ENCODE measurements at regions not wholly inside any gene's neighbourhood (a gene's known extent, or its start where the extent isn't known, plus 50 kb on each side); places are given as distances from the start of the nearest gene placed in this dataset.

DNA sequence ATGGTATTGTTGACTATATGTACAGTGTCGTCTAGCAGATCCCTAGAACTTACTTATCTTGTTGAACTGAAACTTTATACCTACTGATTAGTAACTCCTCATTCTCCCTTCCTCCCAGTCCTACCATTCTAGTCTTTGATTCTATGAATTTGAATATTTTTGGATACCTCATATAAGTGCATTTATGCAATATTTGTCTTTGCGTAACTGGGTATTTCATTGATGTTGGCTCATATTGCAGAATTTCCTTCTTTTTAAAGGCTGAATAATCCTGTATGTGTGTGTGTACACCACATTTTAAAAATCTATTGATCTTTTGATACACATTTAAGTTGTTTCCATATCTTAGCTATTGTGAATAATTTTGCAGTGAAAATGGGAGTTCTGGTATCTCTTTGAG is 119.9 kb downstream of the SOX4 start:
- in situ Hi-C loops (cut with HindIII; ENCODE audit: low sequenced_read_pairs): no loop called here
- no peak overlapping the region for H3K4me3 ChIP-seq (ENCODE audit: low read depth, low read length)
- TF ChIP-seq CTCF (IDR thresholded peaks at IDR 0.05; ENCODE audit: low read depth, low read length): no peak
- no peak for DNase-seq (ENCODE audit: low read depth, low spot score)

DNA sequence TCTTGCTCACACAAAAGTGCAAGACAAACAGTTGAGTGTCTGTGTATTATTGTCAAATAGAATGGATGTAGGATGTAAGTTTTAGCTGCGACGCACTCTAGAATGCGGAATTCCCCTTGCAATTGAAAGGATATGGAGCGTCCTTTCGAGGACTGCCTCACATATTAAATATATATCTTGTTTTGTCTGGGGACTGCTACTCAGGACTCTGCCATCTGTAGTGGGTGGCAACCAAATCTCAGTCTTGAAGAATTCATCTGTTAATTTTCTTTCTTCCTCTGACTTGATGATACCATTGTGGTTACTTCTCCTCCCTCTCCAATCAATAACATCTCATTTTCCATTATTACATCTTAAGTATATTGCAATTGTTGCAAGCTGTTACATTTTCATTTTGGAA is 121.6 kb downstream of the SOX4 start:
- in situ Hi-C loops (cut with HindIII; ENCODE audit: low sequenced_read_pairs): no loop called here
- TF ChIP-seq CTCF (IDR thresholded peaks at IDR 0.05; ENCODE audit: low read depth, low read length): no peak
- no peak for DNase-seq (ENCODE audit: low read depth, low spot score)
- no peak overlapping the region for H3K4me3 ChIP-seq (ENCODE audit: low read depth, low read length)

DNA sequence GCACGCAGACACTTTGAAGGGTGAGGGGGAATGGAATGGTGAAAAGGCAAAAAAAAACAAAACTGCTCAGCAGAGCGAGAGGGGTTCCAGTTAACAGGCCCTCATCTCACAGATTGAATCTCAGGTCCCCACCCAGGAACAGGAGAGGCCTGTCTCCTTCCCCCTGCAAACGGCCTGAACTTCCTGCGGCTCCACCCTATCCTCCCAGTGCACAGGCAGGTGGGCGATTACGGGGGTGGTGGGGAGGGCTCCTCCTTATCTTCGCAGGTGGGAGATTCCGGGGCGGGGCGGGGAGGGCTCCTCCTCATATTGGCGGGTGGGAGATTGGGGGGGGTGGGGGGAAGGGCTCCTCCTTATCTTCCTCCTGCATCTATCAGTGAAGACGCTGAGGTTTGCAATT is 129.0 kb downstream of the SOX4 start:
- DNase-seq (ENCODE audit: low read depth, low spot score): no peak
- in situ Hi-C loops (cut with HindIII; ENCODE audit: low sequenced_read_pairs): no loop called here
- TF ChIP-seq CTCF (IDR thresholded peaks at IDR 0.05; ENCODE audit: low read depth, low read length): no peak
- no peak overlapping the region for H3K4me3 ChIP-seq (ENCODE audit: low read depth, low read length)

DNA sequence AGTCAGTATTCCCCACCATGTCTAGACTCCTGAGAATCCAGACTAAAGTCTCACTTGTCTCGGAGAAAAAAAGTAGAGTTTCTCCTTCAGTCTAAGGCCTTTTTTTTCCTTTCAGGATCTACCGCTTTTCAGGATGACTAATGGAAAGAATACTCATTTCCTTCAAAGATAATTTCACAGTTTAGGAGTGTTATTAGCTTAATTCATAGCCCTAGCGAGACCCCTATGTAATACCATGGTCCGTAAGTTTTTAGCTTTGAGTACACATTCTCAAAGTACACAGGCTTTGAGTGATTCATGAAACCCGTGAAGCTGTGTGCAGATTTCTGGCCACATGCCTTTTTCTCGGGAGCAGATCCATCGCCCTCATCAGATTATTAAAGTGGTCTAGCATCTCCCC is 133.1 kb downstream of the SOX4 start:
- DNase-seq (ENCODE audit: low read depth, low spot score): no peak
- H3K4me3 ChIP-seq (ENCODE audit: low read depth, low read length): no peak overlapping the region
- in situ Hi-C loops (cut with HindIII; ENCODE audit: low sequenced_read_pairs): no loop called here
- TF ChIP-seq CTCF (IDR thresholded peaks at IDR 0.05; ENCODE audit: low read depth, low read length): no peak

- no peak for DNase-seq (ENCODE audit: low read depth, low spot score)
- no peak for TF ChIP-seq CTCF (IDR thresholded peaks at IDR 0.05; ENCODE audit: low read depth, low read length)
- H3K4me3 ChIP-seq (ENCODE audit: low read depth, low read length): no peak overlapping the region
- in situ Hi-C loops (cut with HindIII; ENCODE audit: low sequenced_read_pairs): no loop called here
These were observed 134.6 kb downstream of the SOX4 start for GRCh38 chr6:21728141-21728540.

GRCh38 chr6:21729431-21729830 is 135.9 kb downstream of the SOX4 start:
- no peak overlapping the region for H3K4me3 ChIP-seq (ENCODE audit: low read depth, low read length)
- DNase-seq (ENCODE audit: low read depth, low spot score): no peak
- no peak for TF ChIP-seq CTCF (IDR thresholded peaks at IDR 0.05; ENCODE audit: low read depth, low read length)
- in situ Hi-C loops (cut with HindIII; ENCODE audit: low sequenced_read_pairs): no loop called here

DNA sequence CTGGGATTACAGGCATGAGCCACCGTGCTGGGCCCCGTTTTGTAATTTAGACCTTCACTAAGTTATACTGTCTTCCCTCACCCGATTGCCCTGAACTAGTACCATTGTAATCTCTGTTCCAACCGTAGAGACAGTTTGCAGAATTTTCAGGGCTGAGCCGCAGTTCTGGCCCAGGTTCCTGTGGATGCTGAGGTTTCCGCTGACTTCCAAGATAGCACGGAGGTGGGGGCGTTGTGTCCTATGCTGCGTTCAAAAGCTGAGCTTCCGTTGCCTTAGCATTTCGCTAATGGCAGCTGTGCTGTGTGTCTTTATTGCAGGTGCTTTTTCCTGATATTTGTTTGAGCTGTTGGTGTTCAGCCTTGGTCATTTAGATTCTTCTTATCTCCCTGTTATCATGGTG is 137.0 kb downstream of the SOX4 start:
- TF ChIP-seq CTCF (IDR thresholded peaks at IDR 0.05; ENCODE audit: low read depth, low read length): no peak
- in situ Hi-C loops (cut with HindIII; ENCODE audit: low sequenced_read_pairs): no loop called here
- no peak for DNase-seq (ENCODE audit: low read depth, low spot score)
- H3K4me3 ChIP-seq (ENCODE audit: low read depth, low read length): no peak overlapping the region
